OCI-LY1 (cell line): ENCODE measurements at regions not wholly inside any gene's neighbourhood (a gene's known extent, or its start where the extent isn't known, plus 50 kb on each side); places are given as distances from the start of the nearest gene placed in this dataset.

ENCODE experiments used
- H2AFZ ChIP-seq: fragments of 200-600 bp; sonication (generic), shearing (Covaris generic); 2 replicates; pipeline ENCODE4 v1.6.0; 2014; ENCODE audit warnings: antibody characterized with exemption, mild to moderate bottlenecking, low read length
- H3F3A ChIP-seq: fragments of 200-600 bp; sonication (generic), shearing (Covaris generic); 2 replicates; pipeline ENCODE4 v1.6.0; 2014; ENCODE audit warnings: mild to moderate bottlenecking, antibody characterized with exemption, low read length, moderate library complexity; ENCODE audit not compliant: insufficient read depth
- H3K27ac ChIP-seq: fragments of 200-600 bp; sonication (generic); 2 replicates; pipeline ENCODE4 v1.5.1; 2014; ENCODE audit warnings: low read length, mixed run types, mild to moderate bottlenecking, low read depth; ENCODE audit not compliant: poor library complexity, severe bottlenecking
- H3K27me3 ChIP-seq: fragments of 200-600 bp; sonication (generic); 2 replicates; pipeline ENCODE4 v1.6.0; 2014; ENCODE audit warnings: antibody characterized with exemption, mild to moderate bottlenecking, low read length, moderate library complexity; ENCODE audit not compliant: insufficient read depth
- H3K36me3 ChIP-seq: fragments of 200-600 bp; sonication (generic); 2 replicates; pipeline ENCODE4 v1.6.1; 2014; ENCODE audit warnings: mild to moderate bottlenecking, antibody characterized with exemption, low read length, moderate library complexity, mixed read lengths; ENCODE audit not compliant: insufficient read depth
- H3K4me1 ChIP-seq: fragments of 200-600 bp; sonication (generic); 2 replicates; pipeline ENCODE4 v1.5.1; 2014; ENCODE audit warnings: mild to moderate bottlenecking, low read length, moderate library complexity; ENCODE audit not compliant: insufficient read depth, severe bottlenecking
- H3K4me2 ChIP-seq: fragments of 200-600 bp; sonication (generic), shearing (Covaris generic); 2 replicates; pipeline ENCODE4 v1.6.1; 2014; ENCODE audit warnings: low read length
- H3K4me3 ChIP-seq: fragments of 200-600 bp; sonication (generic); 2 replicates; pipeline ENCODE4 v1.5.1; 2014; ENCODE audit warnings: low read length, low read depth, mild to moderate bottlenecking, mixed read lengths; ENCODE audit not compliant: poor library complexity, severe bottlenecking
- H3K79me2 ChIP-seq: fragments of 200-600 bp; shearing (Covaris generic); 2 replicates; pipeline ENCODE4 v1.6.1; 2016; ENCODE audit warnings: mixed run types, low read length, mixed read lengths; ENCODE audit not compliant: insufficient read depth
- H3K9ac ChIP-seq: fragments of 200-600 bp; sonication (generic), shearing (Covaris generic); 2 replicates; pipeline ENCODE4 v1.6.1; 2014; ENCODE audit warnings: mild to moderate bottlenecking, low read length, mixed read lengths
- H3K9me2 ChIP-seq: fragments of 200-600 bp; sonication (generic), shearing (Covaris generic); 2 replicates; pipeline ENCODE4 v1.6.1; 2014; ENCODE audit warnings: low read depth, mild to moderate bottlenecking, low read length, mixed read lengths
- H3K9me3 ChIP-seq: fragments of 200-600 bp; shearing (Covaris generic); 2 replicates; pipeline ENCODE4 v1.6.1; 2014; ENCODE audit warnings: low read length, mixed read lengths
- H4K20me1 ChIP-seq: fragments of 200-600 bp; sonication (generic), shearing (Covaris generic); 2 replicates; pipeline ENCODE4 v1.6.0; 2016; ENCODE audit warnings: mild to moderate bottlenecking, low read length; ENCODE audit not compliant: insufficient read depth
- CTCF ChIP-seq: fragments of 200-600 bp; sonication (generic), shearing (Covaris generic); IDR thresholded peaks from 2 replicates; pipeline ENCODE4 v1.5.1; 2017; ENCODE audit warnings: mild to moderate bottlenecking, antibody characterized with exemption, low read length, moderate library complexity, mixed read lengths
- EZH2 ChIP-seq: fragments of 200-600 bp; sonication (generic), shearing (Covaris generic); IDR thresholded peaks from 2 replicates; pipeline ENCODE4 v1.8.0; 2017; ENCODE audit warnings: borderline replicate concordance, mixed run types, mild to moderate bottlenecking, antibody characterized with exemption, low read length, moderate library complexity, mixed read lengths

- TF ChIP-seq CTCF: no peak
- TF ChIP-seq EZH2: no peak
- H3K27ac ChIP-seq: no peak overlapping the region
These were observed 791.5 kb downstream of the TFAP2A start for GRCh38 chr6:9623228-9623832.

GRCh38 chr6:9621276-9621675 lies 793.6 kb downstream of the TFAP2A start:
- Histone ChIP-seq H3K9ac (no peak overlapping the region), H3K4me1 (no peaks in the 10 kb centered on the region), H3K4me3 (no peak overlapping the region), H3K27ac (no peak overlapping the region), H3K79me2 (no peaks in the 10 kb centered on the region), H3K9me3 (no peaks in the 10 kb centered on the region), H3F3A (no peaks in the 10 kb centered on the region), H3K4me2 (no peak overlapping the region), H3K9me2 (no peaks in the 10 kb centered on the region), H4K20me1 (no peaks in the 10 kb centered on the region), H3K27me3 (no peaks in the 10 kb centered on the region), H3K36me3 (no peaks in the 10 kb centered on the region), H2AFZ (no peak overlapping the region)
- TF ChIP-seq EZH2 (no peak), CTCF (no peak)

More at GRCh38 chr6:9623228-9623832, 791.5 kb downstream of the TFAP2A start:
- no peak overlapping the region for H3K4me3 ChIP-seq
- no peak overlapping the region for H2AFZ ChIP-seq
- H3K4me1 ChIP-seq: no peaks in the 10 kb centered on the region
- no peaks in the 10 kb centered on the region for H3K79me2 ChIP-seq
- H3K9me2 ChIP-seq: no peaks in the 10 kb centered on the region
- H4K20me1 ChIP-seq: no peaks in the 10 kb centered on the region
- H3K4me2 ChIP-seq: no peak overlapping the region
- no peaks in the 10 kb centered on the region for H3K27me3 ChIP-seq
- H3K9me3 ChIP-seq: no peaks in the 10 kb centered on the region
- no peaks in the 10 kb centered on the region for H3F3A ChIP-seq
- no peaks in the 10 kb centered on the region for H3K36me3 ChIP-seq
- no peak overlapping the region for H3K9ac ChIP-seq

GRCh38 chr6:9620687-9621086 lies 794.2 kb downstream of the TFAP2A start:
- Histone ChIP-seq H3K27me3 (no peaks in the 10 kb centered on the region), H3K36me3 (no peaks in the 10 kb centered on the region), H3K9me3 (no peaks in the 10 kb centered on the region), H3K4me3 (no peak overlapping the region), H3K4me1 (no peaks in the 10 kb centered on the region), H3K4me2 (no peak overlapping the region), H3K27ac (no peak overlapping the region), H3K79me2 (no peaks in the 10 kb centered on the region), H3K9me2 (no peaks in the 10 kb centered on the region), H3K9ac (no peak overlapping the region), H3F3A (no peaks in the 10 kb centered on the region), H2AFZ (no peak overlapping the region), H4K20me1 (no peaks in the 10 kb centered on the region)
- no peak for TF ChIP-seq EZH2
- TF ChIP-seq CTCF: no peak
